ENCODE measurements at regions not wholly inside any gene's neighbourhood (a gene's known extent, or its start where the extent isn't known, plus 50 kb on each side); places are given as distances from the start of the nearest gene placed in this dataset.
"Not testable (repeated sequence)": the region's sequence is repeated elsewhere in the genome, so short reads cannot be mapped to it uniquely, and the experiment has no call there.

DNA sequence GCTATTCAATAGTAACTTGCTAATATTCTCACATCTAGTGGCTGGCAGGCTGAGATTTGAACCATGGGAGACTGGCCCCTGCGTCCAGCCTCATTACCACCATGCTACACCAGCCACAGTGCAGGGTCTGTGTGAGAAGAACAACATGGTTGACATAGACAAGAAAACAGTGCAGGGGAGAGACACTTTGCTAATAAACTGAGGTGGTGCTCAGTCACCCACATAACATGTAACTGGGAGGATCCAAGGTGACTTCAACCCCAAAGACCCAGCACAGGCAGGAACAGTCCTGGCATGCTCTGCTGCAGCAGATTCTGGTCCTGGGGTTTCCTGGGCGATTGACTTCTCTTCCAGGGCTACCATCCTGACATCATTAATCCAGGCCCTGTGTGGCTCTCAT lies 143.1 kb downstream of the CSNK2A3 start:
- Histone ChIP-seq H3K36me3 (ENCODE audit: control insufficient read depth, insufficient read depth, low read length) (no peaks in the 10 kb centered on the region), H3K27me3 (ENCODE audit: control insufficient read depth, insufficient read depth, low read length) (no peaks in the 10 kb centered on the region), H3K4me3 (ENCODE audit: low read depth, low read length) (no peak overlapping the region)
- CTCF ChIA-PET, result no interaction called here
- POLR2A ChIA-PET, result no interaction called here
- DNase-seq (ENCODE audit: low read depth), result no peak
- TF ChIP-seq, protein P1, sequence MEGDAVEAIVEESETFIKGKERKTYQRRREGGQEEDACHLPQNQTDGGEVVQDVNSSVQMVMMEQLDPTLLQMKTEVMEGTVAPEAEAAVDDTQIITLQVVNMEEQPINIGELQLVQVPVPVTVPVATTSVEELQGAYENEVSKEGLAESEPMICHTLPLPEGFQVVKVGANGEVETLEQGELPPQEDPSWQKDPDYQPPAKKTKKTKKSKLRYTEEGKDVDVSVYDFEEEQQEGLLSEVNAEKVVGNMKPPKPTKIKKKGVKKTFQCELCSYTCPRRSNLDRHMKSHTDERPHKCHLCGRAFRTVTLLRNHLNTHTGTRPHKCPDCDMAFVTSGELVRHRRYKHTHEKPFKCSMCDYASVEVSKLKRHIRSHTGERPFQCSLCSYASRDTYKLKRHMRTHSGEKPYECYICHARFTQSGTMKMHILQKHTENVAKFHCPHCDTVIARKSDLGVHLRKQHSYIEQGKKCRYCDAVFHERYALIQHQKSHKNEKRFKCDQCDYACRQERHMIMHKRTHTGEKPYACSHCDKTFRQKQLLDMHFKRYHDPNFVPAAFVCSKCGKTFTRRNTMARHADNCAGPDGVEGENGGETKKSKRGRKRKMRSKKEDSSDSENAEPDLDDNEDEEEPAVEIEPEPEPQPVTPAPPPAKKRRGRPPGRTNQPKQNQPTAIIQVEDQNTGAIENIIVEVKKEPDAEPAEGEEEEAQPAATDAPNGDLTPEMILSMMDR (IDR thresholded peaks at IDR 0.05; ENCODE audit: insufficient read depth, low read depth, low read length), result no peak

DNA sequence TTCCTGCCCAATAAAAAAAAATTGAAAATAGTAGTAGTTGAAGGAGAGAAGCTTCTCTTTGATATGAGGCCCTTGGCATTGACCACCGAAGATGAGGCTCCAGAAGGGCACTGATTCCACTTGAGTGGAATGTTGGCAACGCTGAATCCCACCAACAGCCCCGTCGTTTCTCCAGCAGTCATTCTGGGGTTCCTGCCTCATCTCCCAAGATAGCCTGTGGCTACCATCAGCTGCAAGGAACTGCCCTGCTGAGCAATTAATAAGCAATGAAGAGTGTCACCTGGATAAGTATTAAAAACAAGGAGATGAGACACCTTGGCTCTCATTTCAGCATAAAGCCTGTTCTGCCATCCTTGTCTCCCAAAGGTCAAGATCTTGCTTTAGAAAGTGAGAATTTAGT lies 144.1 kb downstream of the CSNK2A3 start:
- no peak for DNase-seq (ENCODE audit: low read depth)
- Histone ChIP-seq H3K36me3 (ENCODE audit: control insufficient read depth, insufficient read depth, low read length) (no peaks in the 10 kb centered on the region), H3K27me3 (ENCODE audit: control insufficient read depth, insufficient read depth, low read length) (no peaks in the 10 kb centered on the region), H3K4me3 (ENCODE audit: low read depth, low read length) (no peak overlapping the region)
- ChIA-PET CTCF (no interaction called here), POLR2A (no interaction called here)
- TF ChIP-seq, protein P1 (IDR thresholded peaks at IDR 0.05; ENCODE audit: insufficient read depth, low read depth, low read length), result no peak

DNA sequence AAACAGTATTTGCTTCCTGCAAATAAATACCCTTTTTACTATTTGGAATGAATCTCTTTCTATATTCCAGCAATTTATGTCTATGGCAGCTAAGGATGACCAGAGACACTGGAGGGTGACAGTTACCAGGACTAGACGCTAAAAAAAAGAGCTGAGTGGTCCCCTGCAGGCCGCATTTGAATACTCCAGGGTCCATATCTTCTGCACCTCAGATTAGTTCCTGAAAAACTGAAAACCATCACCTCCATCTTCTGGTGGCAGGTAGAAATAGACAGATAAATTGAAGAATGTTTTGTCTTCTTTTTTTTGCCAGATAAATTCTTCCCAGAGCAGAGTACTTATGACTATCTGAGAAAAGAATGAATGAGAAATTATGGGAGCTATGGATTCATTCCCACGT lies 145.6 kb downstream of the CSNK2A3 start:
- Histone ChIP-seq H3K36me3 (ENCODE audit: control insufficient read depth, insufficient read depth, low read length) (no peaks in the 10 kb centered on the region), H3K27me3 (ENCODE audit: control insufficient read depth, insufficient read depth, low read length) (no peaks in the 10 kb centered on the region), H3K4me3 (ENCODE audit: low read depth, low read length) (no peak overlapping the region)
- ChIA-PET POLR2A (no interaction called here), CTCF (no interaction called here)
- TF ChIP-seq, protein P1 (IDR thresholded peaks at IDR 0.05; ENCODE audit: insufficient read depth, low read depth, low read length), result no peak
- DNase-seq (ENCODE audit: low read depth), result no peak

DNA sequence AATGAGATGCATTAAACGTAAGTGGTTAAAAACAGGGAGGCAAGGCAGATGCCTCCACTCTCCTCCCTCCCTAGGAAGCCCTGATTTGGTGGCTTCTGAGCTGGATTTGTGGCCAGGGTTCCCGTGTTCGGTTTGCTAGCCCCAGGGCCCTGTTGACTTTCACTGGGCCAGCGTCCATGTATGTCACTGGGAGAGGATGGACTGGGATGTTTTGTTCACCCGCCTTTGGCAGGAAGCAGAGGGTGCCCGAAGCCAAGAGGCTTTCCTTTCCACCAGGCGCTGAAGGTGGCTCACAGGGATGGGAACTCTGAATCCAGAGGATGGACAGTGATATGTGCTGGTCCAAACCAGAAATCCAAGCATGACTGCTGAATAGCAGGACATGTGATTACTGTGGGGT lies 146.6 kb downstream of the CSNK2A3 start:
- Histone ChIP-seq H3K36me3 (ENCODE audit: control insufficient read depth, insufficient read depth, low read length) (no peaks in the 10 kb centered on the region), H3K4me3 (ENCODE audit: low read depth, low read length) (no peak overlapping the region), H3K27me3 (ENCODE audit: control insufficient read depth, insufficient read depth, low read length) (no peaks in the 10 kb centered on the region)
- ChIA-PET CTCF (no interaction called here), POLR2A (no interaction called here)
- no peak for DNase-seq (ENCODE audit: low read depth)
- TF ChIP-seq, protein P1 (IDR thresholded peaks at IDR 0.05; ENCODE audit: insufficient read depth, low read depth, low read length), result no peak

DNA sequence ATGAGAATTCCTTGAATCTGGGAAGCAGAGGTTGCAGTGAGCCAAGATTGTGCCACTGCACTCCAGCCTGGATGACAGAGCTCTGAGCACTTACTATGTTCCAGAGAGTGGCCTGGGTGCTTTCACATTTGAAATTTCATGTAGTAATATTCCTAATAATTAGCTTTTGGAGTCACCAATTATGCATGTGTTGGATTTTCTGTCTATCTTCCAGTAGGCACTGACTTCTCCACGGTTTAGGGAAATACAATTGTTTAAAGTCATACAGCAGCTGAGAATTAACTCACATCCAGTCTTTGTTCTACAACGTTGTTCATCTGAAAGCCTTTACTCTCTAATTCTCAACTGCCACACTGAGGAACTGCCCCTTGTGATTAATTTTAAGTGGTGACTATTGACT lies 150.2 kb downstream of the CSNK2A3 start:
- CTCF ChIA-PET, result no interaction called here
- DNase-seq (ENCODE audit: low read depth), result no peak
- POLR2A ChIA-PET, result no interaction called here
- Histone ChIP-seq H3K4me3 (ENCODE audit: low read depth, low read length) (no peak overlapping the region), H3K27me3 (ENCODE audit: control insufficient read depth, insufficient read depth, low read length) (no peaks in the 10 kb centered on the region), H3K36me3 (ENCODE audit: control insufficient read depth, insufficient read depth, low read length) (no peaks in the 10 kb centered on the region)
- TF ChIP-seq, protein P1 (IDR thresholded peaks at IDR 0.05; ENCODE audit: insufficient read depth, low read depth, low read length), result no peak

DNA sequence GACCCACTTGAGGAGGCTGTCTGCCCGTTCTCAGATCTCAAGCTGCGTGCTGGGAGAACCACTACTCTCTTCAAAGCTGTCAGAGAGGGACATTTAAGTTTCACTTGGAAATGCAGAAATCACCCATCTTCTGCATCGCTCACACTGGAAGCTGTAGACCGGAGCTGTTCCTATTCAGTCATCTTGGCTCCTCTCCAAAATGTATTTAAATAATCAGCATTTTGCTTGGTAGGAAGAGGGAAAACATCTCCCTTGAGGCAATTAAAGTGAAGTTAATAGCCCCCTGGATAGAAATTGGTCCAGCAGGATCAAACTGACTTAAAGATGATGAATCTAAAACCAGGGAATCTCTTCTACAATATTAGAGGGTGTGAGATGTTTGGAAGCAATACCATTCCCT lies 151.7 kb downstream of the CSNK2A3 start:
- H3K36me3 ChIP-seq (ENCODE audit: control insufficient read depth, insufficient read depth, low read length); H3K27me3 ChIP-seq (ENCODE audit: control insufficient read depth, insufficient read depth, low read length); DNase-seq (ENCODE audit: low read depth); POLR2A ChIA-PET; H3K4me3 ChIP-seq (ENCODE audit: low read depth, low read length): not testable (repeated sequence)
- CTCF ChIA-PET, result interaction anchor here (1.0 kb wide), 1 partner anchor 43 kb away, joined by 3 read pairs; no protein-coding TSS in a partner anchor

Data from BJ (cell line).